Mucosa of gallbladder (tissue), 1 donor: ENCODE measurements at regions not wholly inside any gene's neighbourhood (a gene's known extent, or its start where the extent isn't known, plus 50 kb on each side); places are given as distances from the start of the nearest gene placed in this dataset.
"Not testable (repeated sequence)": the region's sequence is repeated elsewhere in the genome, so short reads cannot be mapped to it uniquely, and the experiment has no call there.

ENCODE experiments used
- DNase-seq: peaks from one replicate; pipeline ENCODE4 v3.0.0-alpha.2; 2020; ENCODE audit warnings: low spot score
- donor health status: DM: no; HTN: no; CAD: no.

DNA sequence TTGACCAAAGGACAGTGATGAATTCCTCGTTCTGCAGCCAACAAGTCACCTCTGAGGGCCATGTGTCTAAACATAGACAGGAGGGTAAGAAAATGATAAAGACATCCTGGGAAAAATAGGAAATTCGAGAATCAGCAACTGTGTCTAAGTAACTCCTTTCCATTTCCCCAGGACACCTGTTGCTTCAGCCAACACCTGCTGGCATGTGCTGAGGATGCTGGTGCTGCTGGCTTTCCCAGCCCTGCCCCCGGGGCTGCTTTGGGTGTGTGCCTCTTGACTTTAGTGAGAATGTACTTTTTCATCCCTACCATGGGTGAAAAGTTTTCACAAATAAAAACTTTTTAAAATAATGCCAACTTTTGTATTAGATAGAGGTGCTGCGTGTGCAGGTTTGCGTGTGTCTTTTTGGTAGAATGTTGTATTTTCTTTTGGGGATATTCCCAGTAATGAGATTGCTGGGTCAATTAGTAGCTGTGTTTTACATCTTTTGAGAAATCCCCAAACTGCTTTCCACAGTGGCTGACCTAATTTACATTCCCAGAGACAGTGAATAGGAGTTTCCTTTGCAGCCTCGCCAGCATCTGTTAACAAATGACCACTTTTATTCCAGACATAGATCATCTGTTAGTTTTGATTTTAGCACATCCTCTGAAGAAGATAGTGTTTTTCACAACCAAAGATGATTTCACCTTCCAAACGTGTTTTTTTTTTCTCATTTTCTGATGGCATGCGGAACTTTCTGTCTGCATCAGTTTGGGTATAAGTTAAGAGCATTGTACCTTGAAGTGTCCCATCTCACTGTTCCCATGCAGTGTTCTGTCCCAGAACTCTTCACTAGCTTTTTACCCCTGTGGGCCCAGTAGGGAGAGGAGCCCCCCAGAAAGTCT lies 104.2 kb upstream of the ACBD5 start:
- DNase-seq: no peak

DNA sequence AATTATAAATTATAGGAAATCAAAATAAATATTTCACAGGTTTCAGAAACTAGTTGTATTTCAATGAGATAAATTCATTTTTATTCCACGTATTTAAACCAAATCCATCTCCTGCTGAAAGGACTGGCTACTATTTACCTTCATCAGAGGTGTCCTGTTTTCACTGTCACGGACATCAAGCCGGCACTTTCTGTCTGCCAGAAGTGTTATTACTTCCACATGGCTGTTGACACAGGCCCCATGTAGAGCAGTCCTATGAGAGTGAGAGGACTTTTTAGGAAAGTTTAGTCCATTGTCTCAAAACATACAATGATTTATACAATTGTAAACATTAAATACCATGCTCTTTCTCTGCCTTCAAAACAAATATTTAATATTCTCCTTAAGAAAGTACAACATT lies 100.4 kb upstream of the ACBD5 start:
- no peak for DNase-seq

DNA sequence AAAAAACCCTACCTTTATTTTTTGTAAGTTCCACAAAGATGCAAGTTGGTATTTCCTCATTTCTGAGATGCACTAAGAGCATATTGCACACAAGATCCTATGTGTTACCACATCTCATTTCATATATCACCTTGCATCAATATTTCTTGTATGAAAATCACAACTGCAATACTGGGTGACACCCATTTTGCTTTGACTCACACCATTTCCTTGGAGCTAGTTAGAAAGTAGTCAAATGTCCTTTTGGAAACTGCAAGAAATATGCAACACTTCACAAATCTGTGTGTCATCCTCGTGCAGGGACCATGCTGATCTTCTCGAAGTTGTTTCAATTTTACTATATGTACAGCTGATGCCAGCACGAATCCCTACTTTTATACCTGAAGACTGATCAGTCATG lies 94.6 kb upstream of the ACBD5 start:
- DNase-seq: not testable (repeated sequence)

DNA sequence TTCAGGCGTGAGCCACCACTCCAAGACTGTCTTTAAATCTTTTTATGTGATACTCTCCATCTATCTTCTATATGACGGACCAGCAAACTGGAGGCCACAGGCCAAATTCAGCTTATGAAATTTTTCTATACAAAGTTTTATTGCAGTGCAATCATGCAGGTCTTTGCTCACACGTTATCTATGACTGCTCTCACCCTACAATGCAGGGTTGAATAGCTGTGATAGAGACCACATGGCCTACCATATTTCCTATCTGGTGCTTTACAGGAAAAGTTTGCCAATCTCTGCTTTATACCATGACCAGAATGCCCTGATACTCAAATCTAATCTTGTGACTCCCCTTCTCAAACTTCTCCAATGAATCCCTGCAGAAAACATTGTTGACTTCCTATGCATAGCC lies 89.5 kb upstream of the ACBD5 start:
- no peak for DNase-seq

DNA sequence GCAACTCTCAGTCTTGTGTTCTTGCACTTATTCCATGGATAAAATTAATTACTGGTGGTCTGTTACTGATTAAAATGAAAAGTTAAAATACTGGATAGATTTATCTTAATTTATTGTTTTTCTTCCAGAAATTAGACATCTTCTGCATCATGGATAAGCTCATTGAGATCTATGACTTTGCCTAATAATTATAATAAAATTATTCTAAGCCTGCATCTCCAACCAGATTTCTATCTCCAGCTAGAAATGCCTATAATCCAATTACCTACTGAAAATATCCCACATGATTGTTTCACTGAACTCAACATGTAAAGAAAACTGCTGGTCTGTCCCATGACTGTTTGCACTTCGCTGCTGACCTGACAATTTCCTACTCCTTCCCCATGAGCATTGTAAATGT lies 88.3 kb upstream of the ACBD5 start:
- no peak for DNase-seq

DNA sequence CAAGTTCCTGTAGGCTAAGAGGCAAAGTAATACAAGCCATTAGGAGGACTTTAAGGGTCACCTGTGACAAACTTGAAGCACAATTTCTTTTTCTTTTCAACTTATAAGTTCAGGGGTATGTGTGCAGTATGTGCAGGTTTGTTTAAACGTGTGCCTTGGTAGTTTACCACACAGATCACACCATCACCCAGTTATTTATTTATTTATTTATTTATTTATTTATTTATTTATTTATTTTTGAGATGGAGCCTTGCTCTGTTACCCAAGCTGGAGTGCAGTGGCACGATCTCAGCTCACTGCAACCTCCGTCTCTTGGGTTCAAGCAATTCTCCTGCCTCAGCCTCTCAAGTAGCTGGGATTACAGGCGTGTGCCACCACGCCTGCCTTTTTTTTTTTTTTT lies 86.2 kb upstream of the ACBD5 start:
- not testable (repeated sequence) for DNase-seq

DNA sequence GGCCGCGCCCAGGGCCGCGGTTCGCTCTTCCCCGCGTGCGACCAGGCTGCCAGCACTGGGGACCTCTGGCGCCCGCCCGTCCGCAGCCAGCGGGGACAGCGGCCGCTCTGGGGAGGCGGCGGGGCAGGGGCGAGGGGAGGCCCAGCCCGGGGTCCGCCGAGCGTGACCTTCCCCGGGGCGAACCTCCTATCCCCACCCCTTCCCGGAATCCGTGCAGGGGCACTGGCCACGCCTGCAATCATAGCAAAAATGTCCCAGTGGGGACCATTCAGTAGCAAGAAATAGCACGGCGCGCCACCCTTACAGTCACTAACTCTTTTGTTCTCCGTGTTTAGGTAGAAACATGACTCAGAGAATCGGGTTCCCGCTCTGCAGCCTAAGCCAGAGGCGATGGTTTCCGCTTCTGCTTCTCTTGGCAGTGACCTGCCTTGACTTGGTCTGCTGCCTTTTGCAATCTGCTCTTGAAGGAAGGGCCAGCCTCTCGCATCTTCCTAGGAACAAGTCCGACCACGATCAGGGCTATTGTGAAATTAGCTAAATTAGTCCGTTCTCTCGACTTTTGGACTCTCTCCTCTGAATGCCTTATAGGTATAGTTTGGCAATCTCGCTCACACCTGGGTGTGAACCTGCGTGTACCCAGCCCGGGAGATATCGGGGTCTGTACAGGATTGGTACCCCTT lies 79.3 kb upstream of the ACBD5 start:
- peak; percentile 41 for DNase-seq

DNA sequence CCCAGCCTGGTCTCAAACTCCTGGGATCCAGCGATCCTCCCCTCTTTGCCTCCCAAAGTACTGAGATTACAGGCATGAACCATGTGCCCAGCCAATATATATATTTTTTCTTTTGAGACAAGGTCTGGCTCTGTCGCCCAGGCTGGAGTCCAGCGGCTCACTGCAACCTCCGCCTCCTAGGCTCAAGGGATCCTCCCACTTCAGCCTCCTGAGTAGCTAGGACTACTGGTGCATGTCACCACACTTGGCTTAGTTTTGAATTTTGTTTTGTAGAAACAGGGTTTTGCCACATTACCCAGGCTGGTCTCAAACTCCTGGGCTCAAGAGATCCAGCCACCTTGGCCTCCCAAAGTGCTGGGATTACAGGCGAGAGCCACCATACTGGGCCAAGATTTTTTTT lies 78.5 kb upstream of the ACBD5 start:
- DNase-seq: not testable (repeated sequence)

DNA sequence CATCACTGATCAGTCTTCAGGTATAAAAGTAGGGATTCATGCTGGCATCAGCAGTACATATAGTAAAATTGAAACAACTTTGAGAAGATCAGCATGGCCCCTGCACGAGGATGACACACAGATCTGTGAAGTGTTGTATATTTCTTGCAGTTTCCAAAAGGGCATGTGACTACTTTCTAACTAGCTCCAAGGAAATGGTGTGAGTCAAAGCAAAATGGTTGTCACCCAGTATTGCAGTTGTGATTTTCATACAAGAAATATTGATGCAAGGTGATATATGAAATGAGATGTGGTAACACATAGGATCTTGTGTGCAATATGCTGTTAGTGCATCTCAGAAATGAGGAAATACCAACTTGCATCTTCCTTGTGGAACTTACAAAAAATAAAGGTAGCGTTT lies 74.5 kb upstream of the ACBD5 start:
- not testable (repeated sequence) for DNase-seq

DNA sequence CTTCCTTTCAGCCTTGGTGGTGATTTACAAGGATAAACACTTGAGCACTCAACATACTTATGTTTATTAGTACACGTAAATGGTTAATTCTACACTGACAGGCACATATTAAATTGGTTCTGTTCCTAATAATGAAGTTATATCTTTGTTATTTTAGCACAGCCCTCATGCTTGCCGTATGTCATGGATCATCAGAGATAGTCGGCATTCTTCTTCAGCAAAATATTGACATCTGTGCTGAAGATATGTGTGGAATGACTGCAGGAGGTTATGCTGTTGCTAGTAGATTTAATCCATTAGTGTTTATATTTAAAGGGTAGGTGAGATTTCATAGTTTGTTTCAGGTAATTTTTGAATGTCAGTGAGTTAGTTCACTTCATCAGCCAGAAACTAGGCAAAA lies 73.0 kb upstream of the ACBD5 start:
- DNase-seq: not testable (repeated sequence)

DNA sequence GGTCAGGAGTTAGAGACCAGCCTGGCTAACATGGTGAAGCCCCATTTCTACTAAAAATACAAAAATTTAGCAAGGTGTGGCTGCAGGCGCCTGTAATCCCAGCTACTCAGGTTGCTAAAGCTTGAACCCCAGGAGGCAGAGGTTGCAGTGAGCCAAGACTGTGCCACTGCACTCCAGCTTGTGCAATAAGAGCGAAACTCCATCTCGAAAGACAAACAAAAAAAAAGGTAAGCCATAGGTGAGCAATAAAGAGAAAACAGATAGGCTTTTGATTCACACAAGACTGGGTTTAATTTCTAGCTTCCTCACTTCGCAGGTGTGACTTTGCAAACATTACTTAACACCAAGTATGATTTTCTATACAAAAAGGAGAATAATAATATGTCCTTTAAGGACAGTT lies 72.3 kb upstream of the ACBD5 start:
- no peak for DNase-seq

DNA sequence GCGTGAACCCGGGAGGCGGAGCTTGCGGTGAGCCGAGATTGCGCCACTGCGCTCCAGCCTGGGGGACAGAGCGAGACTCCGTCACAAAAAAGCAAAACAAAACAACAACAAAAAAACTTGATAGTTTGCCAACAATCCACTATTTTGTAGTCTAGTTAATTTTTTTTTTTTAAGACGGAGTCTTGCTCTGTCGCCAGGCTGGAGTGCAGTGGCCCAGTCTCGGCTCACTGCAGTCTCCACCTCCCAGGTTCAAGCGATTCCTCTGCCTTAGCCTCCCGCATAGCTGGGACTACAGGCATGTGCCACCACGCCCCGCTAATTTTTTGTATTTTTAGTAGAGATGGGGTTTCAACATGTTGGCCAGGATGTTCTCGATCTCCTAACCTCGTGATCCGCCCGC lies 71.2 kb upstream of the ACBD5 start:
- not testable (repeated sequence) for DNase-seq

DNA sequence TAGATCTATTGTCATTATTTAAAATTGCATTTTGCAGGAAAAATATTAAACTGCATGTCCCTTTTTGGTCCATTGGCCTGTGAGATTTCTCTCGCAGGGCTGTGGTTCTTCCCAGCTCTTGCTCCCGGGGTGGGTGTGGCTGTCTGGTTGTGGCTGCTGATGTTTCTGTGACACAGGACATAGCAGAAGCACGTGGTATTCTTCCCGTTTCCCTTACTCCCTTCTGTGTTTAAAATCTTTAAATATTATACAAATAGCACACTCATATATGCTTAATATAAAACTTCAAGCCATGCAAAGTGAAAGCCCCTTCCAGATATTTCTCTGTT lies 57.9 kb upstream of the ACBD5 start:
- DNase-seq: not testable (repeated sequence)

DNA sequence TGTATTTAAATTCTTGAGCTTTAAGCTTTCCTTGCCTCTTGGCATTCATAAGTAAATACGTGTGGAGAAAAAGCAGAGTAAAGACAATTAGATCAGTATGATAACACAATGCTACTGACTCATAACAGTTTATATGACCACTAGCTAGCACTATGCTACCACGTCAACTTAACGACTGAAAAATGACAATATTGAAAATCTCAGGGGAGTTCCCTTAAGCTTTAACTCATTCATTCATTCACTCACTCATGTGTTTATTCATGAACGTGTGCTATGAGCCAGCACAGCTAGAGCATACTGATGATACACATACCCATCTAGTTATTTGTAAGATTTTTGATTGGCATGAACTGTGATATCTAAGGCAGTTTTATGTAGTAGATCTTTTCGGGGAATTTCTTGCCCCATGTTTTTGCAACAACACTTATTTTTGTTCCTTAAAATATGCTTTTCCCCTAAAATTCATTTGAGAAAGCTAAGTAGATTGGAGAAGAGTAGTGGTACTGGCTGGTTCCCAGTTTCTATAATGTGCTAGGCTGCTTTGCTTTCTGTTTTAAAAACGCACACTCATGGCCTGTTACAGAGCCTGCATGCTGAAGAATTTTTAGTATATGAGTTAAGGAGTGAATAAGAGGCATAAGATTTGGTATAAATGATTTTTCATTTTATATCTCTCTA lies 57.4 kb upstream of the ACBD5 start:
- DNase-seq: no peak

DNA sequence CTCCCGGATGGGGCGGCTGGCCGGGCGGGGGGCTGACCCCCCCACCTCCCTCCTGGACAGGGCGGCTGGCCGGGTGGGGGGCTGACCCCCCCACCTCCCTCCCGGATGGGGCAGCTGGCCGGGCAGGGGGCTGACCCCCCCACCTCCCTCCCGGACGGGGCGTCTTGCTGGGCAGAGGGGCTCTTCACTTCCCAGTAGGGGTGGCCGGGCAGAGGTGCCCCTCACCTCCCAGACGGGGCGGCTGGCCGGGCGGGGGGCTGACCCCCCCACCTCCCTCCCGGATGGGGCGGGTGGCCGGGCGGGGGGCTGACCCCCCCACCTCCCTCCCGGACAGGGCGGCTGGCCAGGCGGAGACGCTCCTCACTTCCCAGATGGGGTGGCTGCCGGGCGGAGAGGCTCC lies 55.7 kb upstream of the ACBD5 start:
- not testable (repeated sequence) for DNase-seq

DNA sequence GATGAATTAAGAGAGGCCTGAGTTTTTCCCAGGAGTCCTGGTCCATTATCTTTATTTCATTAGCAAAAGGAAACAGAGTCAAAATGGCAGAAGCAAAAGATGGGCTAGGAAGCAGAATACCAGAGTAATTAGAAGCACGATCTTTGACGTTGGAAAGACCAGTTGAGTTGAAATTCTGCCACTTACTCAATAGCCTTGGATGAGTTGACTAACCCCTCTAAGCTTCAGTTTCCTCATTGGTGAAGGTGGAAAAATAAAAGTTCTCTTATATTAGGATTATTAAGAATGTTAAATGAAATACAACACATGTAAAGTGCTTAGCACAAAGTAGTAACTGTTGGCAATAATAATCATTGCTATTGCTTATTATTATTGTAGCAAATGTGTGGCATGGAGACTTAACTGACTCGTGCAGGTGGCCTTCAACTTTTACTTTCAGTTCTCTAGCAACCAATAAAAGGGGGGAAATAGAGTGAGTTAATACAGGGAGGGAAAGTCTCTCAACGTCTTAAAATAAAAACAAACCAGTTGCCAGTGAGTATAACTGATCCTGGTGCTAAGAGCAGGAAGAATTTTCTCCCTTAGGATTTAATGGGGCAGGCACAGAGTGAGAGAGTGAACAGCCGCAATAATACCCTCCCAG lies 50.8 kb upstream of the ACBD5 start:
- DNase-seq: not testable (repeated sequence)
